HG03175 (cell line): ENCODE measurements at regions not wholly inside any gene's neighbourhood (a gene's known extent, or its start where the extent isn't known, plus 50 kb on each side); places are given as distances from the start of the nearest gene placed in this dataset.

Experiments used
- ATAC-seq: cut with Tn5 transposase; IDR thresholded peaks from one replicate; pipeline ENCODE4 v1.9.1; 2021; ENCODE audit warnings: mild to moderate bottlenecking, moderate library complexity; ENCODE audit not compliant: unreplicated experiment

DNA sequence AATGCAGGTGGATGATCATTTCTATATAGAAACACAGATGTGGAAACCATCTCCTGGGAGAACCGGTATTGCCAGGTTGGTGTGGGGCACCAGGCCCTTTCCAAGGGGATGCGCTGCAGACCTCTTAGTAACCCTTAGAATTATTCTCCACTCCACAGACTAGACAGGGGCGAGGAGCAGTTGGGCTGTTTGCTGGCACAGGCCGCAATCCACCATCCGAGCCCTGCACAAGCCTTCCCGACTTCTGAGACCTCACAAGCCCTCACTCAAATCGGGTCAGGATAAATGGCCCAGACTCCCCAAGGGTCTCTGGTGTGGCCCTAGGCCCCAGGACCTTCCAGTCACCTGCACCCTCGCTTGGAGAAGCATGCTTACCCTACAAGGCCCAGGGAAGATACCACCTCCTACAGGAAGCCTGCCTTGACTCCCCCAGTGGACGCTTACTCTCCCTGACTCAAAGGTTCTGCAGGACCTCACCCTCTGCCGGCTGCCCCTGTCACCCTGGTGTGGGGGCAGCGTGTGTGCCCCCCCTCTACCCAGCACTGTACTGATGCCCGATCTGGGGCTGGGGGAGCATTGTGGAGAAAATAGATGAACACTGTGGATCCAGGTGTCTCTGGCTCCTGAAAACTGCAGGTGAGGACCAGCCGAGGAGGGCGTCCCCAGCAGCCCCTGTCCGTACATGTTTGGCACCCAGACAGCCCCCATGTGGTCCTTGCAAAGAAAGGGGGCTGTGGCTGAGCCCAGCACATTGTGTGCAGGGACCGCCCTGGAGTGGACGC is 49.8 kb upstream of the ACSF3 start:
- ATAC-seq, result no peak
